ENCODE measurements at regions not wholly inside any gene's neighbourhood (a gene's known extent, or its start where the extent isn't known, plus 50 kb on each side); places are given as distances from the start of the nearest gene placed in this dataset.
A peak's percentile ranks its signal among the peaks of the same experiment; 100 is the strongest.

- no peak overlapping the region for H3K14ac ChIP-seq (ENCODE audit: insufficient read length)
- no peaks in the 10 kb centered on the region for H3K23me2 ChIP-seq (ENCODE audit: low read depth, low read length)
- no peak overlapping the region for H2BK12ac ChIP-seq (ENCODE audit: low read depth, low read length)
- H4K5ac ChIP-seq (ENCODE audit: insufficient read length, low read depth, low read length) = no peak overlapping the region
- no peak overlapping the region for H2AK5ac ChIP-seq (ENCODE audit: low read depth, low read length)
- no peak overlapping the region for H2BK15ac ChIP-seq (ENCODE audit: low read length)
- no peaks in the 10 kb centered on the region for H3K27me3 ChIP-seq (replicated peaks in 1 of 4; ENCODE audit: control insufficient read depth in 3 of 4, extremely low read depth in 1 of 4, insufficient read depth in 3 of 4, low read length in 3 of 4)
- no peak overlapping the region for H3K4me3 ChIP-seq (ENCODE audit: extremely low read depth in 1 of 4, insufficient read depth in 2 of 4, low read depth in 3 of 4, low read length in 4 of 4)
- 93% methylated on average over 4 of the region's 4 CpGs; no CpG with 5 or more reads in 1 of the 2 experiments for WGBS, 2 experiments (ENCODE audit: extremely low coverage in 1 of 2, insufficient coverage in 1 of 2, insufficient read length in 1 of 2, insufficient replicate concordance in 2 of 2, low coverage in 1 of 2, low lambda C conversion rate in 2 of 2, missing lambda C conversion rate in 1 of 2)
- H3K4ac ChIP-seq (replicated peaks; ENCODE audit: insufficient read length, low read depth, low read length) = no peak overlapping the region
- H3K23ac ChIP-seq (ENCODE audit: insufficient read length) = no peak overlapping the region
- no peak overlapping the region for H3K9ac ChIP-seq (replicated peaks in 1 of 4; ENCODE audit: extremely low read depth in 1 of 4, low read depth in 3 of 4, low read length in 3 of 4)
- DNase-seq (ENCODE audit: low read depth in 1 of 2, low spot score in 2 of 2) (no peak), FAIRE-seq (no peak)
- H3K56ac ChIP-seq (replicated peaks; ENCODE audit: insufficient read length, low read depth, low read length) = no peak overlapping the region
- no peak overlapping the region for H4K8ac ChIP-seq (ENCODE audit: extremely low read depth, insufficient read depth, low read length)
- H4K20me1 ChIP-seq (replicated peaks in 1 of 2; ENCODE audit: control insufficient read depth in 1 of 2, insufficient read depth in 2 of 2, low read length in 2 of 2) = no peaks in the 10 kb centered on the region
- H2AFZ ChIP-seq (ENCODE audit: low read length) = no peak overlapping the region
- no peak overlapping the region for H2BK120ac ChIP-seq (replicated peaks; ENCODE audit: low read depth, low read length)
- 0 out of 2 replicates have a peak overlapping the region, but pooled peaks have one; percentile 24 for H2BK20ac ChIP-seq (ENCODE audit: low read length)
- H3K79me2 ChIP-seq (ENCODE audit: control insufficient read depth in 1 of 2, insufficient read depth in 2 of 2, low read length in 2 of 2) = no peaks in the 10 kb centered on the region
- POLR2A ChIA-PET (ENCODE audit: partially characterized antibody) = no interaction called here
- H3K36me3 ChIP-seq (ENCODE audit: control insufficient read depth in 2 of 4, insufficient read depth in 4 of 4, low read length in 3 of 4) = no peaks in the 10 kb centered on the region
- TF ChIP-seq USF2 (IDR thresholded peaks at IDR 0.05; ENCODE audit: low read length) = no peak
- no peak overlapping the region for H3K27ac ChIP-seq (ENCODE audit: low read depth, low read length)
- CTCF ChIA-PET (ENCODE audit: partially characterized antibody) = interaction anchor here (0.6 to 1.4 kb wide), 4 partner anchors 8 to 95 kb away, joined by 3 to 5 read pairs (median 4); no protein-coding TSS in a partner anchor
- H4K91ac ChIP-seq (replicated peaks; ENCODE audit: insufficient read length, low read length) = no peak overlapping the region
- H2BK5ac ChIP-seq (ENCODE audit: low read depth, low read length) = no peak overlapping the region
- H3K9me3 ChIP-seq (ENCODE audit: insufficient read depth in 2 of 2, low read depth in 1 of 2, low read length in 1 of 2) = no peaks in the 10 kb centered on the region
- peaks cover 0 to 4% (median 2%) of the 10 kb centered on the region in 4 experiments; a peak in 2 of 7 replicates for H3K4me1 ChIP-seq (replicated peaks in 1 of 4; ENCODE audit: control insufficient read depth in 3 of 4, insufficient read depth in 4 of 4, low read length in 3 of 4)
- no peak overlapping the region for H3K18ac ChIP-seq (ENCODE audit: extremely low read depth, low read length)
- no peak overlapping the region for H3K4me2 ChIP-seq (ENCODE audit: insufficient read depth in 1 of 2, low read depth in 2 of 2, low read length in 2 of 2)
- H3K79me1 ChIP-seq (ENCODE audit: low read depth, low read length) = no peaks in the 10 kb centered on the region
These were observed 58.0 kb upstream of the TMEM178A start for GRCh38 chr2:39607538-39608262.

Data from H1 (cell line).